Breast epithelium (tissue), 4 donors: ENCODE measurements at regions not wholly inside any gene's neighbourhood (a gene's known extent, or its start where the extent isn't known, plus 50 kb on each side); places are given as distances from the start of the nearest gene placed in this dataset.

Experiments used
- DNase-seq, 2 donors: peaks; one replicate each; pipeline ENCODE4 v3.0.0-alpha.2; 2019; ENCODE audit warnings: low spot score in 2 of 2
- H3K27ac ChIP-seq, 2 donors: fragments of 200-600 bp; sonication (generic) in 1 of 2; one replicate each; pipeline ENCODE4 v1.5.1; 2016 to 2019; ENCODE audit warnings: mild to moderate bottlenecking in 1 of 2
- H3K27me3 ChIP-seq, 2 donors: fragments of 200-600 bp; sonication (generic) in 1 of 2; one replicate each; pipeline versions ENCODE4 v1.5.1 to v1.6.0; 2017 to 2019; ENCODE audit warnings: control low read depth in 1 of 2, mild to moderate bottlenecking in 1 of 2
- H3K36me3 ChIP-seq: fragments of 200-600 bp; one replicate; pipeline ENCODE4 v1.5.1; 2019
- H3K4me1 ChIP-seq, 2 donors: fragments of 200-600 bp; sonication (generic); one replicate each; pipeline ENCODE4 v1.5.1; 2016 to 2019; ENCODE audit warnings: control low read depth in 1 of 2
- H3K4me3 ChIP-seq, 3 donors: fragments of 200-600 bp; sonication (generic); 1 replicate in 2 of 3; 2 replicates in 1 of 3; pipeline ENCODE4 v1.5.1; 2016 to 2019; ENCODE audit warnings: mild to moderate bottlenecking in 3 of 3, moderate library complexity in 2 of 3
- H3K9me3 ChIP-seq, 2 donors: fragments of 200-600 bp; sonication (generic) in 1 of 2; one replicate each; pipeline ENCODE4 v1.5.1; 2016 to 2019; ENCODE audit warnings: control low read depth in 1 of 2
- POLR2A ChIP-seq: fragments of 450-650 bp; IDR thresholded peaks from one replicate; pipeline ENCODE4 v1.6.1; 2016; ENCODE audit warnings: antibody characterized with exemption, mild to moderate bottlenecking, moderate library complexity
- POLR2AphosphoS5 ChIP-seq, 3 donors: sonication (generic); formaldehyde crosslinking; IDR thresholded peaks; one replicate each; pipeline ENCODE4 v1.6.1; 2017; ENCODE audit warnings: antibody characterized with exemption in 3 of 3
- intact Hi-C: fragments of 100-400 bp; cut with DNase I; formaldehyde crosslinking; loops from one replicate; pipeline ENCODE4 v1.15.1; 2023; ENCODE audit warnings: low total_unique reads
- TF ChIP-seq, protein P1 (sequence below), 3 donors: fragments of 450-650 bp; IDR thresholded peaks; one replicate each; pipeline ENCODE4 v1.5.1; 2016 to 2017; ENCODE audit warnings: antibody characterized with exemption in 3 of 3, mild to moderate bottlenecking in 3 of 3, moderate library complexity in 3 of 3

DNA sequence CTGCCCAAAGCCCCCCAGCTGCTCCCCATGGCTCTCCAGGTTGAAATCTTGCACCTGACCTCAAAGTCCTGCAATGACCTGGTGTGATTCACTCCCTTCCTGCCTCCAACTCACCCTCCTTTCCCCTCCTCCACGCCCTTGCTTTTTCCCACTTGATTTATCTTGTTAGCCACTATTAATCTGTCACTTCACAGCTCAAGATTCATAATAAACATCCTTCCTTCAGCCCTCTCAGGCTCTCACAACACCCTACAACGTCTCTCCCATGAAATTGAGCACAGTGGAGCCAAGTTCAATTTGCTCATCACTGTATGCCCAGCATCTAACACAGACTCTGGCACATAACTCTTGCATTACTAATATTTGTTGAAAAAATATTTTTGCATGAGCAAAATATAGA, 85.6 kb upstream of the SLC35G4 start:
- Histone ChIP-seq H3K4me1 (no peaks in the 10 kb centered on the region), H3K36me3 (no peaks in the 10 kb centered on the region), H3K27me3 (no peaks in the 10 kb centered on the region), H3K9me3 (no peaks in the 10 kb centered on the region), H3K27ac (no peak overlapping the region), H3K4me3 (no peak overlapping the region)
- TF ChIP-seq POLR2A: no peak
- no peak for TF ChIP-seq POLR2AphosphoS5 (IDR thresholded peaks at IDR 0.05)
- TF ChIP-seq, protein P1, sequence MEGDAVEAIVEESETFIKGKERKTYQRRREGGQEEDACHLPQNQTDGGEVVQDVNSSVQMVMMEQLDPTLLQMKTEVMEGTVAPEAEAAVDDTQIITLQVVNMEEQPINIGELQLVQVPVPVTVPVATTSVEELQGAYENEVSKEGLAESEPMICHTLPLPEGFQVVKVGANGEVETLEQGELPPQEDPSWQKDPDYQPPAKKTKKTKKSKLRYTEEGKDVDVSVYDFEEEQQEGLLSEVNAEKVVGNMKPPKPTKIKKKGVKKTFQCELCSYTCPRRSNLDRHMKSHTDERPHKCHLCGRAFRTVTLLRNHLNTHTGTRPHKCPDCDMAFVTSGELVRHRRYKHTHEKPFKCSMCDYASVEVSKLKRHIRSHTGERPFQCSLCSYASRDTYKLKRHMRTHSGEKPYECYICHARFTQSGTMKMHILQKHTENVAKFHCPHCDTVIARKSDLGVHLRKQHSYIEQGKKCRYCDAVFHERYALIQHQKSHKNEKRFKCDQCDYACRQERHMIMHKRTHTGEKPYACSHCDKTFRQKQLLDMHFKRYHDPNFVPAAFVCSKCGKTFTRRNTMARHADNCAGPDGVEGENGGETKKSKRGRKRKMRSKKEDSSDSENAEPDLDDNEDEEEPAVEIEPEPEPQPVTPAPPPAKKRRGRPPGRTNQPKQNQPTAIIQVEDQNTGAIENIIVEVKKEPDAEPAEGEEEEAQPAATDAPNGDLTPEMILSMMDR (IDR thresholded peaks at IDR 0.05): no peak
- intact Hi-C loops: no loop called here
- no peak for DNase-seq

DNA sequence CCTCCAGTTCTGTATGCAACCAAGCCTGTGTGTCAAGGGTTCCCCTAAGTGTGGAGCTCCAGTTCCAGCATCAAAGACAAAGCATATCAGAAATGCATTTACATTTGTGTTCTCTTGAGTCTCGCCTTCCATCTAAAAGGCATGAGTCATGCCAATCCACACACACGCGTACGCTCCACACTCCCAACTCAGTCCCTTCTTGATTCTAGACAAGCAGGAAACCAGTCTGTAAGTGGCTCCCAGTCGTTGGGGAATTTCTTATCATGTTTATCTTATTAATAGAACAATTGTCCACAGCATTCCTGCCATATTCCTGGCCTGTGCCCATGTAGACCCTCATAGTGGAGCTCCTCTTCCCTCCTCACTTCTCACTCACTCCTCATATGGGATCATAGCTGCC, 86.4 kb upstream of the SLC35G4 start:
- TF ChIP-seq POLR2AphosphoS5 (IDR thresholded peaks at IDR 0.05): no peak
- TF ChIP-seq, protein P1 (IDR thresholded peaks at IDR 0.05): no peak
- no peak for TF ChIP-seq POLR2A
- no peaks in the 10 kb centered on the region for H3K4me1 ChIP-seq

DNA sequence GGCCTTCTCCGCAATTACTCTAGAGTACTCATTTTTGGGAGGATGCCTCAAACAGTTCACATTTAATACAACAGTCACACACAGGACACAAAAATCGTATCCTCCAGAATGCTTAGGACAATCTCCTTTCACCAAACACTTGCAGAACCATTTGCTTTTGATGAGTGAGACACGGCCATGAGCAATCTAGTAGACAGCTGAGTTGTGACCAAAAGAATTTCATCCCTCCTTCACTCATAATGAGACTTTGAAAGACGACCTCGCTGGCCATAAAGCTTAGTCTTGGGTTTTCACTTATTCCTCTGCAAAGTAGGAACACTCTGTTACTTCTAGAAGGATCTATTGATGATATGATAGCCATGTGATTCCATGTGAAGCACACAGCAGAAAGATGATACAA, 87.5 kb upstream of the SLC35G4 start:
- H3K27ac ChIP-seq: no peak overlapping the region
- intact Hi-C loops: no loop called here
- no peak for TF ChIP-seq POLR2AphosphoS5 (IDR thresholded peaks at IDR 0.05)
- TF ChIP-seq, protein P1 (IDR thresholded peaks at IDR 0.05): no peak
- no peaks in the 10 kb centered on the region for H3K9me3 ChIP-seq
- no peaks in the 10 kb centered on the region for H3K27me3 ChIP-seq
- H3K4me1 ChIP-seq: no peaks in the 10 kb centered on the region
- no peaks in the 10 kb centered on the region for H3K36me3 ChIP-seq
- DNase-seq: no peak
- no peak overlapping the region for H3K4me3 ChIP-seq

More for the DNA sequence above, 86.4 kb upstream of the SLC35G4 start:
- Histone ChIP-seq H3K9me3 (no peaks in the 10 kb centered on the region), H3K27me3 (no peaks in the 10 kb centered on the region), H3K27ac (no peak overlapping the region), H3K36me3 (no peaks in the 10 kb centered on the region), H3K4me3 (no peak overlapping the region)
- intact Hi-C loops: no loop called here
- DNase-seq: no peak

DNA sequence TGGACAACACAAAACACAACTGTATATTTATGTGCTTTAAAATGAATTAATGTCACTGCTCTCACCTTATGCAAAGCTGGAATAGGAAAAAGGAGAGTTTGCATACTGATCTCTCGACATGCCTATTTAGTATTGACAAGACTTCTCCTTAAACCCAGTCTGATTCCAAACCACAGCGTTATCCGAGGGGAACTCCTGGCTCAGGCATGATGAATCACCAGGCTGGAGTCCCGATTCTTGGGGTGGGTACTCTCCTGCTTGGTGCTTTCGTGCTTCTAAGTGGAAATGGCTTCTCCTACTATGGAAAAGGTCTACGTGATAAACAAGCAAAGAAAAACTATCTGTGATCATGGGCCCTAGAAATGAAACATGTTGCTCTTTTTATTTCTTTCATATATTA, 88.9 kb upstream of the SLC35G4 start:
- H3K9me3 ChIP-seq: no peaks in the 10 kb centered on the region
- H3K4me3 ChIP-seq: no peak overlapping the region
- TF ChIP-seq, protein P1 (IDR thresholded peaks at IDR 0.05): no peak
- TF ChIP-seq POLR2A: no peak
- no peak for TF ChIP-seq POLR2AphosphoS5 (IDR thresholded peaks at IDR 0.05)
- H3K27ac ChIP-seq: no peak overlapping the region
- intact Hi-C loops: no loop called here
- H3K4me1 ChIP-seq: no peaks in the 10 kb centered on the region
- DNase-seq: no peak
- H3K27me3 ChIP-seq: no peaks in the 10 kb centered on the region
- no peaks in the 10 kb centered on the region for H3K36me3 ChIP-seq

DNA sequence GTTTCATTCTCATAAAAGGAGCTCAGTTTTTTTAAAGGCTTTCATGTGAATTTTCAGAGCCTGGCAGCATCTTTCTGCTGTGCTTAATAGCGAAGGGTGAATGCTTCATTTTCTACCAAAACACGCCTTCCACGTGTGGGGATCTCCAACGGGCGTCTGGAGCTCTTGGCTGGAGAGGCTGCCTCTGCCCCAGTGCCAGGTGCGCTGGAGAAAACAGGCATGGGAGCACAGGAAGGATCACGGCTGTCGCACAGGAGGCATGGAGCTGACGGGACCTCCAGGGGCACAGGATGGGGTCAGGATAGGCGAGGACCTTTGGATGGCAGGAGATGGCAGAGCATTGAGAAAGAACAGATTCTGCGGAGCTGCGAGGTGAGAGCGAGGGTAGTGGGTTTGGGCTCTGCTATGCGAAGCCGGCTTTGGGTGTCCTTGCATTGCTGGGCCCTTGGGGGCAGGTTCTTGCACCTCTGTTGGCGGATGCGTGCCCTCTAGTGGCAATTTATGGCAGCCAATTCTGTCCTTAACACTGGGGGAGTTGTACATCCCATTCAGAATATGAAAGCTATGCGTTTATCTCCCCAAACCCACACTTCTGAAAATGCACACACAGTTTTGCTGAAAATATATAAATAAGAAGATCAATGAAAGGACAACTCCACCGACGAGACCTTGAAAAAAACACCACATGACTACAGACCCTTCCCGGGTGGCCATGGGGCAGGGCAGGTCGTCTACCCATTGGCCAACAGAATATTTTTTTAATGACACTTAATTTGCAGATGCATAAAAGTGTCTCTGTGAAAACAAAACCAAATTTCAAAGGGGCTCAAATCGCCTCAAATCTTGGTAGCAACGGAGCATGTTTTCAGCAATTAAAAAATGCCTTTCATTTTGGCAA, 90.4 kb upstream of the SLC35G4 start:
- Histone ChIP-seq H3K36me3 (no peaks in the 10 kb centered on the region), H3K4me1 (no peaks in the 10 kb centered on the region), H3K27ac (no peak overlapping the region), H3K27me3 (no peaks in the 10 kb centered on the region), H3K9me3 (no peaks in the 10 kb centered on the region), H3K4me3 (no peak overlapping the region)
- TF ChIP-seq POLR2AphosphoS5 (IDR thresholded peaks at IDR 0.05): no peak
- TF ChIP-seq, protein P1 (IDR thresholded peaks at IDR 0.05): peak in 1 of 3 donors; percentile 17
- intact Hi-C loops: no loop called here
- no peak for DNase-seq
